H9 (cell line): ENCODE measurements at regions not wholly inside any gene's neighbourhood (a gene's known extent, or its start where the extent isn't known, plus 50 kb on each side); places are given as distances from the start of the nearest gene placed in this dataset.

ENCODE experiments used
- DNase-seq: peaks from one replicate; pipeline ENCODE4 v3.0.0-alpha.2; 2017
- H2AFZ ChIP-seq: one replicate; pipeline ENCODE4 v1.6.1; 2013; ENCODE audit warnings: mild to moderate bottlenecking, low read length, control low read depth, moderate library complexity
- H2AK5ac ChIP-seq: 2 replicates; pipeline ENCODE4 v1.6.1; 2013; ENCODE audit warnings: low read length, control low read depth, mixed read lengths; ENCODE audit not compliant: insufficient read length
- H2BK120ac ChIP-seq: one replicate; pipeline ENCODE4 v1.6.1; 2013; ENCODE audit warnings: low read depth, mild to moderate bottlenecking, low read length, control low read depth, inconsistent platforms; ENCODE audit not compliant: poor library complexity, severe bottlenecking
- H2BK12ac ChIP-seq: 2 replicates; pipeline ENCODE4 v1.6.1; 2013; ENCODE audit warnings: low read length, control low read depth, mixed read lengths, low read depth; ENCODE audit not compliant: insufficient read length
- H2BK15ac ChIP-seq: 2 replicates; pipeline ENCODE4 v1.6.1; 2013; ENCODE audit warnings: low read depth, low read length, control low read depth
- H2BK20ac ChIP-seq: one replicate; pipeline ENCODE4 v1.6.1; 2013; ENCODE audit warnings: low read depth, mild to moderate bottlenecking, low read length, control low read depth, inconsistent platforms; ENCODE audit not compliant: poor library complexity, severe bottlenecking
- H2BK5ac ChIP-seq: 2 replicates; pipeline ENCODE4 v1.6.1; 2013; ENCODE audit warnings: low read length, control low read depth, mixed read lengths; ENCODE audit not compliant: insufficient read length
- H3K14ac ChIP-seq: 2 replicates; pipeline ENCODE4 v1.6.1; 2013; ENCODE audit warnings: low read length, control low read depth; ENCODE audit not compliant: insufficient read depth
- H3K18ac ChIP-seq: 2 replicates; pipeline ENCODE4 v1.6.1; 2013; ENCODE audit warnings: low read depth, mild to moderate bottlenecking, mixed read lengths, low read length, control low read depth; ENCODE audit not compliant: insufficient read length
- H3K23ac ChIP-seq: 2 replicates; pipeline ENCODE4 v1.6.1; 2013; ENCODE audit warnings: low read length, control low read depth, mixed read lengths, low read depth; ENCODE audit not compliant: insufficient read length
- H3K23me2 ChIP-seq: 2 replicates; pipeline ENCODE4 v1.6.1; 2013; ENCODE audit warnings: low read depth, mild to moderate bottlenecking, mixed read lengths, low read length, control low read depth; ENCODE audit not compliant: insufficient read length, poor library complexity, severe bottlenecking
- H3K27ac ChIP-seq: 2 replicates; pipeline ENCODE4 v1.5.1; 2013; ENCODE audit warnings: low read length, control low read depth, mixed read lengths, low read depth; ENCODE audit not compliant: insufficient read length
- H3K27me3 ChIP-seq: 2 replicates; pipeline ENCODE4 v1.6.1; 2013; ENCODE audit warnings: low read length, control low read depth, inconsistent platforms; ENCODE audit not compliant: insufficient read depth
- H3K4ac ChIP-seq: 2 replicates; pipeline ENCODE4 v1.6.1; 2013; ENCODE audit warnings: low read depth, mild to moderate bottlenecking, control low read depth, inconsistent platforms, low read length, moderate library complexity
- H3K4me1 ChIP-seq: 2 replicates; pipeline ENCODE4 v1.6.1; 2013; ENCODE audit warnings: low read length, control low read depth, inconsistent platforms; ENCODE audit not compliant: insufficient read depth
- H3K4me2 ChIP-seq: 2 replicates; pipeline ENCODE4 v1.6.1; 2013; ENCODE audit warnings: low read length, control low read depth, mixed read lengths; ENCODE audit not compliant: insufficient read length, insufficient read depth
- H3K56ac ChIP-seq: 2 replicates; pipeline ENCODE4 v1.6.1; 2013; ENCODE audit warnings: low read depth, mild to moderate bottlenecking, mixed read lengths, low read length, control low read depth; ENCODE audit not compliant: insufficient read length
- H3K79me1 ChIP-seq: 2 replicates; pipeline ENCODE4 v1.6.1; 2013; ENCODE audit warnings: low read depth, mild to moderate bottlenecking, moderate library complexity, low read length, control low read depth, inconsistent platforms; ENCODE audit not compliant: insufficient read depth, poor library complexity, severe bottlenecking
- H3K79me2 ChIP-seq: 2 replicates; pipeline ENCODE4 v1.6.1; 2013; ENCODE audit warnings: low read length, control low read depth, inconsistent platforms; ENCODE audit not compliant: insufficient read depth
- H3K9ac ChIP-seq: 2 replicates; pipeline ENCODE4 v1.6.1; 2013; ENCODE audit warnings: low read length, control low read depth, mixed read lengths; ENCODE audit not compliant: insufficient read length; ENCODE audit errors: extremely low read depth
- H3K9me3 ChIP-seq: one replicate; pipeline ENCODE4 v1.6.1; 2013; ENCODE audit warnings: low read depth, low read length, inconsistent platforms; ENCODE audit not compliant: control insufficient read depth
- H3T11ph ChIP-seq: one replicate; pipeline ENCODE4 v1.6.1; 2013; ENCODE audit warnings: mild to moderate bottlenecking, low read length, control low read depth, inconsistent platforms
- H4K20me1 ChIP-seq: one replicate; pipeline ENCODE4 v1.6.1; 2013; ENCODE audit not compliant: control insufficient read depth, insufficient read length, insufficient read depth
- H4K5ac ChIP-seq: 2 replicates; pipeline ENCODE4 v1.6.1; 2013; ENCODE audit warnings: low read depth, mild to moderate bottlenecking, mixed read lengths, low read length, control low read depth; ENCODE audit not compliant: insufficient read length
- H4K8ac ChIP-seq: replicated peaks from 2 replicates; pipeline ENCODE4 v1.6.1; 2013; ENCODE audit warnings: low read length, control low read depth, mixed read lengths, low read depth; ENCODE audit not compliant: insufficient read length
- H4K91ac ChIP-seq: 2 replicates; pipeline ENCODE4 v1.6.1; 2013; ENCODE audit warnings: low read depth, mild to moderate bottlenecking, moderate library complexity, mixed read lengths, low read length, control low read depth; ENCODE audit not compliant: insufficient read length
- H3K27ac Mint-ChIP-seq, 3 experiments: 2 replicates in 2 of 3; 3 replicates in 1 of 3; pipeline ENCODE4 v1.8.0; 2020 to 2021; ENCODE audit warnings: mixed read lengths in 3 of 3, mild to moderate bottlenecking in 1 of 3, moderate library complexity in 1 of 3
- H3K27me3 Mint-ChIP-seq: 2 replicates; pipeline ENCODE4 v1.8.0; 2021; ENCODE audit warnings: low read depth, mild to moderate bottlenecking, moderate library complexity, mixed read lengths
- H3K36me3 Mint-ChIP-seq, 3 experiments: 2 replicates in 2 of 3; 3 replicates in 1 of 3; pipeline ENCODE4 v1.8.0; 2020 to 2021; ENCODE audit warnings: low read depth in 3 of 3, mixed read lengths in 3 of 3; ENCODE audit not compliant: insufficient read depth in 1 of 3
- H3K4me1 Mint-ChIP-seq, 2 experiments: 2 replicates each; pipeline ENCODE4 v1.8.0; 2020; ENCODE audit warnings: mixed read lengths in 2 of 2
- H3K4me3 Mint-ChIP-seq, 2 experiments: 2 replicates in 1 of 2; 3 replicates in 1 of 2; pipeline ENCODE4 v1.8.0; 2020 to 2021; ENCODE audit warnings: mild to moderate bottlenecking in 2 of 2, mixed read lengths in 2 of 2, moderate library complexity in 1 of 2
- H3K9me3 Mint-ChIP-seq, 2 experiments: 2 replicates in 1 of 2; 3 replicates in 1 of 2; pipeline ENCODE4 v1.8.0; 2020; ENCODE audit warnings: mild to moderate bottlenecking in 2 of 2, mixed read lengths in 2 of 2, moderate library complexity in 1 of 2
- CTCF ChIP-seq: fragments of 200-600 bp; sonication (generic); conservative IDR thresholded peaks from 3 replicates; pipeline ENCODE4 v1.8.0; 2021; ENCODE audit warnings: antibody characterized with exemption, mild to moderate bottlenecking
- WGBS: extraction: QIAGEN DNeasy Blood & Tissue Kit; methylation state at CpG from one replicate; pipeline ENCODE4 v1.1.7; 2013; ENCODE audit warnings: missing lambda C conversion rate, low lambda C conversion rate, mixed read lengths; ENCODE audit not compliant: insufficient read length; ENCODE audit errors: extremely low coverage; 5-methylcytosine and 5-hydroxymethylcytosine counted together

- no CpG with 5 or more reads among the region's 34 CpGs for WGBS
- Histone ChIP-seq H2BK5ac (no peak overlapping the region), H2BK12ac (no peak overlapping the region), H2AFZ (no peak overlapping the region), H3K79me1 (no peaks in the 10 kb centered on the region), H3K23me2 (no peaks in the 10 kb centered on the region), H3T11ph (no peak overlapping the region), H4K8ac (no peak overlapping the region), H2BK15ac (no peak overlapping the region), H3K9ac (no peak overlapping the region), H2AK5ac (no peak overlapping the region), H4K20me1 (no peaks in the 10 kb centered on the region), H3K27ac (no peak overlapping the region), H3K23ac (no peak overlapping the region), H3K4me2 (no peak overlapping the region), H2BK20ac (no peak overlapping the region), H3K9me3 (no peaks in the 10 kb centered on the region), H3K14ac (peak overlapping the region; percentile 16; the same call in 1 of the 2 replicates), H3K18ac (no peak overlapping the region), H4K5ac (no peak overlapping the region), H4K91ac (no peak overlapping the region), H3K79me2 (no peaks in the 10 kb centered on the region), H3K4me1 (no peaks in the 10 kb centered on the region), H3K56ac (no peak overlapping the region), H3K4ac (no peak overlapping the region), H2BK120ac (no peak overlapping the region), H3K27me3 (no peaks in the 10 kb centered on the region)
- DNase-seq, result no peak
- Mint-ChIP-seq H3K9me3 (no peaks in the 10 kb centered on the region; a peak in 1 of 5 replicates), H3K27ac (no peak overlapping the region), H3K27me3 (peaks cover 5% of the 10 kb centered on the region), H3K36me3 (no peaks in the 10 kb centered on the region), H3K4me3 (no peak overlapping the region), H3K4me1 (peaks cover 3 to 9% of the 10 kb centered on the region in 2 experiments; a peak in 2 of 4 replicates)
- no peak for TF ChIP-seq CTCF
Observed at GRCh38 chr7:156105337-156106106, 293.3 kb upstream of the SHH start.
